ENCODE measurements at regions not wholly inside any gene's neighbourhood (a gene's known extent, or its start where the extent isn't known, plus 50 kb on each side); places are given as distances from the start of the nearest gene placed in this dataset.

- H3K4me1 ChIP-seq, result peaks cover 0 to 11% (median 0%) of the 10 kb centered on the region in 9 donors
- no peak overlapping the region for H3K4me3 ChIP-seq
- H3K27me3 ChIP-seq, result peaks cover 0 to 8% (median 0%) of the 10 kb centered on the region in 7 donors
- no peak for ATAC-seq
- WGBS, 2 donors, result 89 to 94% methylated on average over 2 of the region's 2 CpGs
- intact Hi-C loops (cut with DNase I), result no loop called here
- DNase-seq, result no peak
- H3K27ac ChIP-seq, result no peak overlapping the region
- no peak for TF ChIP-seq CTCF (IDR thresholded peaks at IDR 0.05)
- H3K9me3 ChIP-seq, result peaks cover 0 to 33% (median 8%) of the 10 kb centered on the region in 11 donors
- H3K36me3 ChIP-seq, result no peaks in the 10 kb centered on the region
Measured at GRCh38 chr13:48827709-48828108, 148.0 kb upstream of the FNDC3A start.

- H3K27ac ChIP-seq, result no peak overlapping the region
- ATAC-seq (no peak), DNase-seq (no peak)
- peaks cover 0 to 11% (median 0%) of the 10 kb centered on the region in 9 donors for H3K4me1 ChIP-seq
- 68 to 82% methylated on average over 2 of the region's 2 CpGs for WGBS, 2 donors
- H3K36me3 ChIP-seq, result no peaks in the 10 kb centered on the region
- TF ChIP-seq CTCF (IDR thresholded peaks at IDR 0.05), result no peak
- peaks cover 0 to 41% (median 8%) of the 10 kb centered on the region in 11 donors for H3K9me3 ChIP-seq
- H3K4me3 ChIP-seq, result no peak overlapping the region
- intact Hi-C loops (cut with DNase I), result no loop called here
- peaks cover 0 to 8% (median 0%) of the 10 kb centered on the region in 7 donors for H3K27me3 ChIP-seq
Measured at GRCh38 chr13:48828962-48829411, 146.7 kb upstream of the FNDC3A start.

GRCh38 chr13:48829536-48829935 is 146.2 kb upstream of the FNDC3A start:
- peaks cover 0 to 11% (median 0%) of the 10 kb centered on the region in 9 donors for H3K4me1 ChIP-seq
- DNase-seq (no peak), ATAC-seq (no peak)
- peaks cover 0 to 8% (median 0%) of the 10 kb centered on the region in 7 donors for H3K27me3 ChIP-seq
- peaks cover 0 to 46% (median 8%) of the 10 kb centered on the region in 11 donors for H3K9me3 ChIP-seq
- H3K36me3 ChIP-seq, result no peaks in the 10 kb centered on the region
- WGBS, 2 donors, result 73 to 74% methylated on average over 1 of the region's 1 CpG
- intact Hi-C loops (cut with DNase I), result no loop called here
- no peak overlapping the region for H3K4me3 ChIP-seq
- no peak for TF ChIP-seq CTCF (IDR thresholded peaks at IDR 0.05)
- H3K27ac ChIP-seq, result no peak overlapping the region

GRCh38 chr13:48831248-48831647 is 144.5 kb upstream of the FNDC3A start:
- H3K9me3 ChIP-seq, result peaks cover 0 to 52% (median 11%) of the 10 kb centered on the region in 11 donors

More at GRCh38 chr13:48831248-48831647, 144.5 kb upstream of the FNDC3A start:
- ATAC-seq (no peak), DNase-seq (no peak)
- WGBS, 2 donors, result 95 to 96% methylated on average over 7 of the region's 7 CpGs
- Histone ChIP-seq H3K4me1 (peaks cover 0 to 11% (median 0%) of the 10 kb centered on the region in 9 donors), H3K27ac (no peak overlapping the region), H3K36me3 (no peaks in the 10 kb centered on the region), H3K4me3 (no peak overlapping the region), H3K27me3 (peaks cover 0 to 8% (median 0%) of the 10 kb centered on the region in 7 donors)
- TF ChIP-seq CTCF (IDR thresholded peaks at IDR 0.05), result no peak
- intact Hi-C loops (cut with DNase I), result no loop called here
